ENCODE measurements at regions not wholly inside any gene's neighbourhood (a gene's known extent, or its start where the extent isn't known, plus 50 kb on each side); places are given as distances from the start of the nearest gene placed in this dataset.

DNA sequence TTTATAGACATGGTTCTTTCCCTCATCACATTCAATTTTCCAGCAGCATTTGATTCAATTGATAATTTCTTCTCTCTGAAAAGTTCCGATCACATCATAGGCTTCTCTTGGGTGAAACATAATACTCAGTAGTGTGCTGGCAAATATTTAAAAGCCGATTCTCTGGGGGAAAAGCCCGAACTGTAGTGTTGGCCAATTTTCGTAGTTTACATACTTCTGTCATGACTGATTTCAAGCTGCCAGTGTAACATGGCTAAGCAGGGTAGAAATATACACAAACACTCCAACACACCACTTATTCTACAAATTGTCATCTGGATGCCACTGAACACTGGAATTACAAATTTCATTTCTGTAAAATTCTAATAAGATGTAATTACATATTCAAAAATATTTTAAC lies 56.1 kb upstream of the FREM2 start:
- no peaks in the 10 kb centered on the region for H3K36me3 ChIP-seq (ENCODE audit: control insufficient read depth in 1 of 2, insufficient read depth in 2 of 2, low read length in 2 of 2)
- H3K4me1 ChIP-seq (ENCODE audit: control insufficient read depth in 1 of 2, insufficient read depth in 2 of 2, low read length in 2 of 2): no peaks in the 10 kb centered on the region
- H2AFZ ChIP-seq (ENCODE audit: low read depth, low read length, poor library complexity, severe bottlenecking): no peak overlapping the region
- TF ChIP-seq FOSL1 (IDR thresholded peaks at IDR 0.05; ENCODE audit: low read depth): no peak
- TF ChIP-seq POLR2AphosphoS5 (IDR thresholded peaks at IDR 0.05; ENCODE audit: low read depth, low read length): no peak
- no peak for TF ChIP-seq EGR1 (IDR thresholded peaks at IDR 0.05; ENCODE audit: low read depth)
- ChIA-PET CTCF (no interaction called here), RAD21 (ENCODE audit: low non-redundant PET in 1 of 2, low total read pairs in 2 of 2, uncharacterized antibody in 2 of 2, unreplicated experiment in 2 of 2) (no interaction called here), POLR2A (no interaction called here)
- no peak overlapping the region for H3K9ac ChIP-seq (ENCODE audit: low read length)
- 0 out of 4 replicates have a peak, but pooled peaks cover 0 to 3% of the 10 kb centered on the region in 2 experiments for H3K9me3 ChIP-seq (ENCODE audit: control insufficient read depth in 1 of 2, insufficient read depth in 1 of 2, low read depth in 1 of 2, low read length in 2 of 2)
- no peak overlapping the region for H3K4me3 ChIP-seq (replicated peaks in 1 of 2; ENCODE audit: low read depth in 1 of 2, low read length in 2 of 2)
- H3K27me3 ChIP-seq (ENCODE audit: insufficient read depth, low read length): no peaks in the 10 kb centered on the region
- ATAC-seq (no peak), DNase-seq (ENCODE audit: low read depth, low spot score) (no peak)
- no TSS peak for BruUV-seq (replicated peaks)
- H4K20me1 ChIP-seq (ENCODE audit: insufficient read depth): no peaks in the 10 kb centered on the region
- intact Hi-C loops (cut with micrococcal nuclease): no loop called here
- H3K4me2 ChIP-seq (ENCODE audit: low read length): no peak overlapping the region
- H3K27ac ChIP-seq (ENCODE audit: low read depth, low read length): no peak overlapping the region
- H3K79me2 ChIP-seq (ENCODE audit: insufficient read depth, low read length): no peaks in the 10 kb centered on the region
- no peaks in the 10 kb centered on the region for H3K9me2 ChIP-seq (ENCODE audit: insufficient read depth)

DNA sequence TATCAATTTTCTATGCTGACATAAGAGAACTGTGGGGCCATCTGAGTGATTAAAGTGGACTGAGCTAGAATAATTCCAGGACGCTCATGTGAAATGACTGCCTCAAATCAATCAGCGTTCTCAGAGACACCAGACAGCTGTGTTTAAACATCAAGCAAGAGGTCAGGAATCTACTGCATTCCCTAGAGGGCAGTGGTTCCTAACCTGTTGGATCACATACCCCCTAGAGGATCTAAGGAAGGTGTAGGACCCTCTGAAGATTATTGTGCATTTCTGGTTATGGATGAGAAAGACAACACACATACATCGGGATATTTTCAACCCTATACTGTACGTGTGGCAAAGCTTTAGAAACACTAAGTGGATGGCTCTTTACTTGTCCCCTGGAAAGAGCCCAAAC lies 51.8 kb upstream of the FREM2 start:
- H3K4me3 ChIP-seq (replicated peaks in 1 of 2; ENCODE audit: low read depth in 1 of 2, low read length in 2 of 2): no peak overlapping the region
- TF ChIP-seq MAX (IDR thresholded peaks at IDR 0.05) (no peak), ZBTB33 (IDR thresholded peaks at IDR 0.05; ENCODE audit: extremely low read depth, insufficient replicate concordance, low read length) (no peak), EGR1 (IDR thresholded peaks at IDR 0.05; ENCODE audit: low read depth) (no peak), RAD21 (IDR thresholded peaks at IDR 0.05; ENCODE audit: low read depth) (no peak), ATF3 (IDR thresholded peaks at IDR 0.05) (no peak), CTCF (IDR thresholded peaks at IDR 0.05 in 2 of 3, conservative IDR thresholded peaks at IDR 0.05 in 1 of 3; ENCODE audit: borderline replicate concordance in 1 of 3, insufficient read depth in 1 of 3, low read depth in 2 of 3, low read length in 2 of 3) (no peak), SIN3A (IDR thresholded peaks at IDR 0.05; ENCODE audit: low read depth) (no peak), CEBPB (IDR thresholded peaks at IDR 0.05; ENCODE audit: low read depth) (no peak), ELF1 (IDR thresholded peaks at IDR 0.05; ENCODE audit: borderline replicate concordance, low read depth) (no peak), SP1 (IDR thresholded peaks at IDR 0.05; ENCODE audit: low read depth) (no peak), YY1 (IDR thresholded peaks at IDR 0.05; ENCODE audit: extremely low read depth, insufficient replicate concordance, low read depth, low read length) (no peak), EZH2 (IDR thresholded peaks at IDR 0.05) (no peak), EZH2phosphoT487 (IDR thresholded peaks at IDR 0.05; ENCODE audit: borderline replicate concordance) (no peak), FOSL1 (IDR thresholded peaks at IDR 0.05; ENCODE audit: low read depth) (no peak), ZFX (IDR thresholded peaks at IDR 0.05) (no peak)
- H4K20me1 ChIP-seq (ENCODE audit: insufficient read depth): no peaks in the 10 kb centered on the region
- H3K27ac ChIP-seq (ENCODE audit: low read depth, low read length): no peak overlapping the region
- no peaks in the 10 kb centered on the region for H3K79me2 ChIP-seq (ENCODE audit: insufficient read depth, low read length)
- intact Hi-C loops (cut with micrococcal nuclease): no loop called here
- no peaks in the 10 kb centered on the region for H3K9me2 ChIP-seq (ENCODE audit: insufficient read depth)
- ATAC-seq: no peak
- CTCF ChIA-PET: no interaction called here
- H2AFZ ChIP-seq (ENCODE audit: low read depth, low read length, poor library complexity, severe bottlenecking): no peak overlapping the region
- no peaks in the 10 kb centered on the region for H3K4me1 ChIP-seq (ENCODE audit: control insufficient read depth in 1 of 2, insufficient read depth in 2 of 2, low read length in 2 of 2)
- H3K4me2 ChIP-seq (ENCODE audit: low read length): no peak overlapping the region
- no TSS peak for BruUV-seq (replicated peaks)
- 0 out of 4 replicates have a peak, but pooled peaks cover 0 to 3% of the 10 kb centered on the region in 2 experiments for H3K9me3 ChIP-seq (ENCODE audit: control insufficient read depth in 1 of 2, insufficient read depth in 1 of 2, low read depth in 1 of 2, low read length in 2 of 2)
- RAD21 ChIA-PET (ENCODE audit: low non-redundant PET in 1 of 2, low total read pairs in 2 of 2, uncharacterized antibody in 2 of 2, unreplicated experiment in 2 of 2): no interaction called here
- H3K9ac ChIP-seq (ENCODE audit: low read length): no peak overlapping the region
- H3K36me3 ChIP-seq (ENCODE audit: control insufficient read depth in 1 of 2, insufficient read depth in 2 of 2, low read length in 2 of 2): no peaks in the 10 kb centered on the region
- no peaks in the 10 kb centered on the region for H3K27me3 ChIP-seq (ENCODE audit: insufficient read depth, low read length)
- DNase-seq (ENCODE audit: low read depth, low spot score): no peak
- POLR2A ChIA-PET: no interaction called here

All from HCT116 (cell line).